Prostate gland (tissue), 2 donors: ENCODE measurements at regions not wholly inside any gene's neighbourhood (a gene's known extent, or its start where the extent isn't known, plus 50 kb on each side); places are given as distances from the start of the nearest gene placed in this dataset.

Experiments
- DNase-seq: peaks from one replicate; pipeline ENCODE4 v3.0.0-alpha.2; 2019; ENCODE audit warnings: low spot score
- H3K27ac ChIP-seq, 2 donors: fragments of 200-600 bp; sonication (generic); 2 replicates each; pipeline ENCODE4 v1.5.1; 2017 to 2019
- H3K27me3 ChIP-seq: fragments of 200-600 bp; sonication (generic); replicated peaks from 2 replicates; pipeline ENCODE4 v1.5.1; 2019; ENCODE audit not compliant: insufficient read depth
- H3K36me3 ChIP-seq, 2 donors: fragments of 200-600 bp; sonication (generic); 1 replicate in 1 of 2; 2 replicates in 1 of 2; pipeline versions ENCODE4 v1.5.1 to v1.8.1; 2017 to 2019
- H3K4me1 ChIP-seq: fragments of 200-600 bp; sonication (generic); replicated peaks from 2 replicates; pipeline ENCODE4 v1.5.1; 2019
- H3K4me3 ChIP-seq, 2 donors: fragments of 200-600 bp; sonication (generic); 2 replicates each; pipeline ENCODE4 v1.5.1; 2017 to 2019
- H3K9me3 ChIP-seq: fragments of 200-600 bp; sonication (generic); 2 replicates; pipeline ENCODE4 v1.5.1; 2017
- CTCF ChIP-seq, 4 experiments: fragments of 200-600 bp in 2 of 4; fragments of 450-650 bp in 2 of 4; sonication (generic) in 2 of 4; IDR thresholded peaks; 1 replicate in 3 of 4; 2 replicates in 1 of 4; pipeline ENCODE4 v1.5.1; 2016 to 2019; ENCODE audit warnings: antibody characterized with exemption in 4 of 4, mild to moderate bottlenecking in 2 of 4, moderate library complexity in 2 of 4
- POLR2A ChIP-seq: fragments of 450-650 bp; IDR thresholded peaks from one replicate; pipeline ENCODE4 v1.6.1; 2016; ENCODE audit warnings: antibody characterized with exemption, mild to moderate bottlenecking
- POLR2AphosphoS5 ChIP-seq: sonication (generic); formaldehyde crosslinking; IDR thresholded peaks from one replicate; pipeline ENCODE4 v1.6.1; 2017; ENCODE audit warnings: antibody characterized with exemption
- WGBS: methylation state at CpG from one replicate; pipeline ENCODE4 v1.1.5; 2018; 5-methylcytosine and 5-hydroxymethylcytosine counted together
- intact Hi-C: fragments of 100-400 bp; cut with DNase I; formaldehyde crosslinking; loops from one replicate; pipeline ENCODE4 v1.14.2; 2022

GRCh38 chr20:40191573-40191972, 497.5 kb downstream of the MAFB start:
- intact Hi-C loops = no loop called here
- peak; percentile 47 for DNase-seq
- Histone ChIP-seq H3K27me3 (no peaks in the 10 kb centered on the region), H3K4me3 (no peak overlapping the region), H3K9me3 (no peaks in the 10 kb centered on the region), H3K4me1 (no peaks in the 10 kb centered on the region), H3K27ac (peak overlapping the region in 1 of 2 donors; percentile 28), H3K36me3 (no peaks in the 10 kb centered on the region)
- TF ChIP-seq POLR2AphosphoS5 = peak; percentile 50
- TF ChIP-seq CTCF (IDR thresholded peaks at IDR 0.05) = no peak
- WGBS = 26% methylated on average over 4 of the region's 4 CpGs

GRCh38 chr20:40189621-40190020, 499.4 kb downstream of the MAFB start:
- Histone ChIP-seq H3K27me3 (no peaks in the 10 kb centered on the region), H3K4me3 (no peak overlapping the region), H3K36me3 (no peaks in the 10 kb centered on the region), H3K27ac (no peak overlapping the region), H3K4me1 (no peaks in the 10 kb centered on the region), H3K9me3 (no peaks in the 10 kb centered on the region)
- WGBS = 39% methylated on average over 2 of the region's 2 CpGs
- no peak for DNase-seq
- intact Hi-C loops = no loop called here
- TF ChIP-seq POLR2AphosphoS5 = no peak

GRCh38 chr20:40188319-40188718, 500.7 kb downstream of the MAFB start:
- H3K4me3 ChIP-seq = no peak overlapping the region
- H3K27ac ChIP-seq = no peak overlapping the region
- no peaks in the 10 kb centered on the region for H3K9me3 ChIP-seq
- TF ChIP-seq POLR2AphosphoS5 (no peak), CTCF (IDR thresholded peaks at IDR 0.05) (no peak), POLR2A (no peak)
- WGBS = 61% methylated on average over 2 of the region's 2 CpGs
- DNase-seq = no peak
- no peaks in the 10 kb centered on the region for H3K36me3 ChIP-seq
- H3K4me1 ChIP-seq = no peaks in the 10 kb centered on the region
- H3K27me3 ChIP-seq = no peaks in the 10 kb centered on the region
- intact Hi-C loops = no loop called here

GRCh38 chr20:40186826-40187225, 502.2 kb downstream of the MAFB start:
- Histone ChIP-seq H3K4me1 (no peaks in the 10 kb centered on the region), H3K27ac (no peak overlapping the region), H3K27me3 (no peaks in the 10 kb centered on the region), H3K36me3 (no peaks in the 10 kb centered on the region), H3K4me3 (no peak overlapping the region), H3K9me3 (no peaks in the 10 kb centered on the region)
- WGBS = 53% methylated on average over 2 of the region's 2 CpGs
- DNase-seq = no peak
- intact Hi-C loops = no loop called here
- TF ChIP-seq CTCF (IDR thresholded peaks at IDR 0.05) = no peak
- no peak for TF ChIP-seq POLR2A
- no peak for TF ChIP-seq POLR2AphosphoS5

GRCh38 chr20:40181676-40182075, 507.4 kb downstream of the MAFB start:
- H3K4me3 ChIP-seq = no peak overlapping the region
- H3K36me3 ChIP-seq = no peaks in the 10 kb centered on the region
- intact Hi-C loops = no loop called here
- no peak for TF ChIP-seq POLR2AphosphoS5
- no peak for TF ChIP-seq CTCF (IDR thresholded peaks at IDR 0.05)
- TF ChIP-seq POLR2A = no peak
- WGBS = 90% methylated on average over 3 of the region's 3 CpGs
- H3K27me3 ChIP-seq = no peaks in the 10 kb centered on the region
- no peaks in the 10 kb centered on the region for H3K9me3 ChIP-seq
- no peak for DNase-seq
- H3K27ac ChIP-seq = no peak overlapping the region
- no peaks in the 10 kb centered on the region for H3K4me1 ChIP-seq
